ENCODE measurements at regions not wholly inside any gene's neighbourhood (a gene's known extent, or its start where the extent isn't known, plus 50 kb on each side); places are given as distances from the start of the nearest gene placed in this dataset.
"Not testable (repeated sequence)": the region's sequence is repeated elsewhere in the genome, so short reads cannot be mapped to it uniquely, and the experiment has no call there.

- DNase-seq = not testable (repeated sequence)
Observed at GRCh38 chr3:139116631-139117030, 71.9 kb upstream of the PRR23C start.

GRCh38 chr3:139117136-139117675, 72.5 kb upstream of the PRR23C start:
- DNase-seq = peak; percentile 15

- no peak for DNase-seq
Observed at GRCh38 chr3:139117883-139118760, 73.4 kb upstream of the PRR23C start.

- DNase-seq = no peak
Observed at GRCh38 chr3:139118835-139119234, 74.1 kb upstream of the PRR23C start.

- DNase-seq = no peak
Observed at GRCh38 chr3:139119331-139120025, 74.8 kb upstream of the PRR23C start.

GRCh38 chr3:139120086-139121056, 75.7 kb upstream of the PRR23C start:
- DNase-seq = no peak

- DNase-seq = no peak
Observed at GRCh38 chr3:139121513-139122220, 77.0 kb upstream of the PRR23C start.

- DNase-seq = no peak
Observed at GRCh38 chr3:139122221-139122581, 77.5 kb upstream of the PRR23C start.

GRCh38 chr3:139122612-139123011, 77.9 kb upstream of the PRR23C start:
- no peak for DNase-seq

- DNase-seq = no peak
Observed at GRCh38 chr3:139123377-139124095, 78.8 kb upstream of the PRR23C start.

- no peak for DNase-seq
Observed at GRCh38 chr3:139124197-139124596, 79.5 kb upstream of the PRR23C start.

- no peak for DNase-seq
Observed at GRCh38 chr3:139127101-139127500, 82.4 kb upstream of the PRR23C start.

- not testable (repeated sequence) for DNase-seq
Observed at GRCh38 chr3:139127629-139128028, 82.9 kb upstream of the PRR23C start.

GRCh38 chr3:139128803-139129202, 84.1 kb upstream of the PRR23C start:
- no peak for DNase-seq

- DNase-seq = no peak
Observed at GRCh38 chr3:139129892-139130291, 85.2 kb upstream of the PRR23C start.

- no peak for DNase-seq
Observed at GRCh38 chr3:139130390-139131140, 85.9 kb upstream of the PRR23C start.

- no peak for DNase-seq
Observed at GRCh38 chr3:139131951-139132350, 87.3 kb upstream of the PRR23C start.

- no peak for DNase-seq
Observed at GRCh38 chr3:139132976-139133375, 88.3 kb upstream of the PRR23C start.

- DNase-seq = no peak
Observed at GRCh38 chr3:139134678-139135372, 90.1 kb upstream of the PRR23C start.

GRCh38 chr3:139135657-139136056, 91.0 kb upstream of the PRR23C start:
- DNase-seq = no peak

All from suppressor macrophage treated with lipopolysaccharide for 4 hours (primary cell).